MM.1S (cell line): ENCODE measurements at regions not wholly inside any gene's neighbourhood (a gene's known extent, or its start where the extent isn't known, plus 50 kb on each side); places are given as distances from the start of the nearest gene placed in this dataset.
"Not testable (repeated sequence)": the region's sequence is repeated elsewhere in the genome, so short reads cannot be mapped to it uniquely, and the experiment has no call there.

Source experiments
- DNase-seq: peaks from one replicate; pipeline ENCODE4 v3.0.0-alpha.2; 2015
- H2AFZ ChIP-seq: fragments of 300-600 bp; sonication (generic); 2 replicates; pipeline ENCODE4 v1.6.0; 2016; ENCODE audit warnings: antibody characterized with exemption, low read length
- H3F3A ChIP-seq: fragments of 300-600 bp; sonication (generic); 2 replicates; pipeline ENCODE4 v1.6.1; 2016; ENCODE audit warnings: mild to moderate bottlenecking, antibody characterized with exemption, low read length, moderate library complexity, mixed read lengths; ENCODE audit not compliant: insufficient read depth
- H3K27ac ChIP-seq: fragments of 300-600 bp; sonication (generic); 2 replicates; pipeline ENCODE4 v1.5.1; 2016; ENCODE audit warnings: mild to moderate bottlenecking, low read length
- H3K27me3 ChIP-seq: fragments of 300-600 bp; sonication (generic); replicated peaks from 2 replicates; pipeline ENCODE4 v1.6.0; 2016; ENCODE audit warnings: low read length; ENCODE audit not compliant: insufficient read depth
- H3K36me3 ChIP-seq: fragments of 300-600 bp; sonication (generic); replicated peaks from 2 replicates; pipeline ENCODE4 v1.6.1; 2016; ENCODE audit warnings: mild to moderate bottlenecking, low read length, mixed read lengths; ENCODE audit not compliant: insufficient read depth
- H3K4me1 ChIP-seq: fragments of 300-600 bp; sonication (generic); 2 replicates; pipeline ENCODE4 v1.6.1; 2016; ENCODE audit warnings: low read length, mixed read lengths
- H3K4me2 ChIP-seq: fragments of 300-600 bp; sonication (generic); 2 replicates; pipeline ENCODE4 v1.6.0; 2016; ENCODE audit warnings: low read depth, low read length
- H3K4me3 ChIP-seq: fragments of 300-600 bp; sonication (generic); 2 replicates; pipeline ENCODE4 v1.5.1; 2016; ENCODE audit warnings: low read length, mixed read lengths
- H3K79me2 ChIP-seq: fragments of 300-600 bp; sonication (generic); 2 replicates; pipeline ENCODE4 v1.6.1; 2016; ENCODE audit warnings: mixed run types, low read length, mixed read lengths
- H3K9ac ChIP-seq: fragments of 300-600 bp; sonication (generic); 2 replicates; pipeline ENCODE4 v1.6.1; 2016; ENCODE audit warnings: low read length, mixed read lengths
- H3K9me2 ChIP-seq: fragments of 300-600 bp; sonication (generic); replicated peaks from 2 replicates; pipeline ENCODE4 v1.6.1; 2016; ENCODE audit warnings: mild to moderate bottlenecking, low read length, mixed read lengths; ENCODE audit not compliant: insufficient read depth
- H3K9me3 ChIP-seq: fragments of 300-600 bp; sonication (generic); replicated peaks from 2 replicates; pipeline ENCODE4 v1.6.1; 2016; ENCODE audit warnings: mild to moderate bottlenecking, low read length, mixed read lengths; ENCODE audit not compliant: insufficient read depth
- H4K20me1 ChIP-seq: fragments of 300-600 bp; sonication (generic); 2 replicates; pipeline ENCODE4 v1.6.1; 2016; ENCODE audit warnings: mild to moderate bottlenecking, low read length, moderate library complexity, mixed read lengths; ENCODE audit not compliant: insufficient read depth
- EZH2 ChIP-seq: fragments of 300-600 bp; sonication (generic); optimal IDR thresholded peaks from 2 replicates; pipeline ENCODE3; 2017; ENCODE audit warnings: low read depth, mild to moderate bottlenecking, antibody characterized with exemption, low read length, mixed read lengths
- EZH2phosphoT487 ChIP-seq: fragments of 300-600 bp; sonication (generic); IDR thresholded peaks from 2 replicates; pipeline ENCODE4 v1.6.1; 2018; ENCODE audit warnings: antibody characterized with exemption, low read length
- TF ChIP-seq, protein P1 (sequence below): fragments of 300-600 bp; sonication (generic); IDR thresholded peaks from 2 replicates; pipeline ENCODE4 v1.5.1; 2016; ENCODE audit warnings: antibody characterized with exemption, low read length, mixed read lengths

DNA sequence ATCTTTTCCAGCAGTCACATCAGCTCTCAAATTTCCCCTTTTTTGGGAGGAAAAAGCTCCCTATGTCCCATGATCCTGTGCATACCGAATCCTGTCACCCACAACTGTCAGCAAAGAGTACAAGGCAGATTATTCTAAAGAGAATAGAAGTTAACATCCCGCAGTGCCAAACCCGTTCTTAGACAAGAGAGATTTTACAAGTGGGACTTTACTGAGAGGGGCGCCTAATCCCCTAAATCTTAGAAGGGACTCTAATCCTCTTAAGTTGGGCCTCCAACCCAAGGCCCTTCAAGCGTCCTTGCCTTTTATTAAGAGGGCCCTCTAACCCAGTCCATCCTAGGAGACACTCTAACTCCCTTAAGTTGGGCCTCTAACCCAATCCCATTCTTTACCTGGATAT, 193.9 kb downstream of the CPXCR1 start:
- Histone ChIP-seq H3K4me2 (no peak overlapping the region), H3K4me3 (no peak overlapping the region), H3K36me3 (no peaks in the 10 kb centered on the region), H3K4me1 (peaks cover 8% of the 10 kb centered on the region), H3K9ac (no peak overlapping the region), H3K27me3 (no peaks in the 10 kb centered on the region), H3K27ac (no peak overlapping the region), H2AFZ (no peak overlapping the region), H4K20me1 (no peaks in the 10 kb centered on the region), H3K9me2 (no peaks in the 10 kb centered on the region), H3K79me2 (no peaks in the 10 kb centered on the region), H3F3A (no peaks in the 10 kb centered on the region; the same call in 1 of the 2 replicates), H3K9me3 (no peaks in the 10 kb centered on the region)
- TF ChIP-seq EZH2phosphoT487 (no peak), EZH2 (no peak)
- TF ChIP-seq, protein P1, sequence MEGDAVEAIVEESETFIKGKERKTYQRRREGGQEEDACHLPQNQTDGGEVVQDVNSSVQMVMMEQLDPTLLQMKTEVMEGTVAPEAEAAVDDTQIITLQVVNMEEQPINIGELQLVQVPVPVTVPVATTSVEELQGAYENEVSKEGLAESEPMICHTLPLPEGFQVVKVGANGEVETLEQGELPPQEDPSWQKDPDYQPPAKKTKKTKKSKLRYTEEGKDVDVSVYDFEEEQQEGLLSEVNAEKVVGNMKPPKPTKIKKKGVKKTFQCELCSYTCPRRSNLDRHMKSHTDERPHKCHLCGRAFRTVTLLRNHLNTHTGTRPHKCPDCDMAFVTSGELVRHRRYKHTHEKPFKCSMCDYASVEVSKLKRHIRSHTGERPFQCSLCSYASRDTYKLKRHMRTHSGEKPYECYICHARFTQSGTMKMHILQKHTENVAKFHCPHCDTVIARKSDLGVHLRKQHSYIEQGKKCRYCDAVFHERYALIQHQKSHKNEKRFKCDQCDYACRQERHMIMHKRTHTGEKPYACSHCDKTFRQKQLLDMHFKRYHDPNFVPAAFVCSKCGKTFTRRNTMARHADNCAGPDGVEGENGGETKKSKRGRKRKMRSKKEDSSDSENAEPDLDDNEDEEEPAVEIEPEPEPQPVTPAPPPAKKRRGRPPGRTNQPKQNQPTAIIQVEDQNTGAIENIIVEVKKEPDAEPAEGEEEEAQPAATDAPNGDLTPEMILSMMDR = no peak
- no peak for DNase-seq

GRCh38 chrX:88944661-88945060, 197.6 kb downstream of the CPXCR1 start:
- no peak overlapping the region for H2AFZ ChIP-seq
- no peaks in the 10 kb centered on the region for H3K36me3 ChIP-seq
- no peaks in the 10 kb centered on the region for H3K79me2 ChIP-seq
- H3K27me3 ChIP-seq = no peaks in the 10 kb centered on the region
- no peak overlapping the region for H3K9ac ChIP-seq
- no peak overlapping the region for H3K4me2 ChIP-seq
- no peak for DNase-seq
- H3K4me1 ChIP-seq = no peaks in the 10 kb centered on the region
- no peaks in the 10 kb centered on the region for H4K20me1 ChIP-seq
- no peak overlapping the region for H3K4me3 ChIP-seq
- no peak overlapping the region for H3K27ac ChIP-seq
- H3K9me3 ChIP-seq = no peaks in the 10 kb centered on the region
- no peaks in the 10 kb centered on the region for H3K9me2 ChIP-seq
- no peak for TF ChIP-seq EZH2phosphoT487
- TF ChIP-seq, protein P1 = no peak
- no peak for TF ChIP-seq EZH2
- no peaks in the 10 kb centered on the region for H3F3A ChIP-seq

DNA sequence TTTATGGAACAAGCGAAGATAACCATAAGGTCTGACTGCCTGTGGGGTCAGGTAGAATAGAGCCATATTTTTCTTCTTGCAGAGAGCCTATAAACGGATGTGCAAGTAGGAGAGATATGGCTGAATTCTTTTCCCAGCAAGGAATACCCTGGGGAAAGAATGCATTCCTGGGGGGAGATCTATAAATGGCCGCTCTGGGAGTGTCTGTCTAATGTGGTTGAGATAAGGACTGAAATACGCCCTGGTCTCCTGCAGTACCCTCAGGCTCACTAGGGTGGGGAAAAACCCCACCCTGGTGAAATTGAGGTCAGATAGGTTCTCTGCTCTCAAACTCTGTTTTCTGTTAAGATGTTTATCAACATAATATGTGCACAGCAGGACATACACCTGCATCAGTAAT, 209.0 kb downstream of the CPXCR1 start:
- H3K4me3 ChIP-seq, H3K27ac ChIP-seq, H3K9ac ChIP-seq, H3K4me2 ChIP-seq, H3F3A ChIP-seq, H3K4me1 ChIP-seq, H3K36me3 ChIP-seq, H2AFZ ChIP-seq, H3K9me2 ChIP-seq, H4K20me1 ChIP-seq, H3K79me2 ChIP-seq, DNase-seq, H3K27me3 ChIP-seq, H3K9me3 ChIP-seq: not testable (repeated sequence)

DNA sequence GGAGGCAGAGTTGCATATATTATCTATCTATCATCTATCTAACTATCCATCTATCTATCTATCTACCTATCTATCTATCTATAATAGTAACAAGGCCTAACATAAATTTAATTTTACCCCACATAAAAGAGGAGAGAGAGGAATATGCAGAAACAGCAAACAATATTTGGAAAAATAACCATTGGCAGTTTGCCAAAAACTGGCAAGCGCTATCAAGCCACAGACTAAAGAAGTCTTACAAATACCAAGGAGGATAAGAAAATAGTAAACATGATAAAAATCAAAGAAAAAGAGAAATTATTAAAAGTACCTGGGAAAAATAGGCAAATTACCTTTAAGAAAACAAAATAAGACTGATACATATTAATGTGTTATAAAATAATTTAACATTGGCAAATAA, 230.8 kb downstream of the CPXCR1 start:
- Histone ChIP-seq H3K36me3 (no peaks in the 10 kb centered on the region), H3K9ac (no peak overlapping the region), H3K27me3 (no peaks in the 10 kb centered on the region), H3K4me3 (no peak overlapping the region), H3K27ac (no peak overlapping the region), H3K79me2 (no peaks in the 10 kb centered on the region), H2AFZ (no peak overlapping the region), H3K4me1 (no peaks in the 10 kb centered on the region), H3K4me2 (no peak overlapping the region), H3K9me3 (no peaks in the 10 kb centered on the region), H3F3A (no peaks in the 10 kb centered on the region), H4K20me1 (no peaks in the 10 kb centered on the region), H3K9me2 (no peaks in the 10 kb centered on the region)
- TF ChIP-seq EZH2phosphoT487 (no peak), EZH2 (no peak)
- TF ChIP-seq, protein P1 = no peak
- DNase-seq = no peak
